ENCODE measurements at regions not wholly inside any gene's neighbourhood (a gene's known extent, or its start where the extent isn't known, plus 50 kb on each side); places are given as distances from the start of the nearest gene placed in this dataset.

DNA sequence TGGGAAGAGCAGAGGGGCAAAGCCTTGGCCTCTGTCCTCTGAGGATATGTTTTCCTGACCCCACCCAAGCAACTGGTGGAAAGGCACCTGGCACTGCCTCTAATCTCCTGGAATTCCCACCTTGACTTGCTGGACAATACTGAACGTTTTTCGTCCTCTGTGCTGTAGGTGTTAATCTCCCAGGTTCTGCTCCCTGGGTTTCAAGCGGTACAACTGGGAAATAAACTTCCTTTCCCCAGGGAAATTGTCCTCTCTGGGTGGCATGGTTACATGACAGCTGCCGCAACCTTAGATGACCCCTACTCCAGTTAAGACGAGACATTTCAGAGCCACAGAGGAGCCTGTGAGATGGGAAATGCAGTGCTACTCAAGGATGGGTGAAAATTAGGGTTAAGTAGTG is 57.3 kb upstream of the BCAR3 start (continued):
- TF ChIP-seq, protein P1, sequence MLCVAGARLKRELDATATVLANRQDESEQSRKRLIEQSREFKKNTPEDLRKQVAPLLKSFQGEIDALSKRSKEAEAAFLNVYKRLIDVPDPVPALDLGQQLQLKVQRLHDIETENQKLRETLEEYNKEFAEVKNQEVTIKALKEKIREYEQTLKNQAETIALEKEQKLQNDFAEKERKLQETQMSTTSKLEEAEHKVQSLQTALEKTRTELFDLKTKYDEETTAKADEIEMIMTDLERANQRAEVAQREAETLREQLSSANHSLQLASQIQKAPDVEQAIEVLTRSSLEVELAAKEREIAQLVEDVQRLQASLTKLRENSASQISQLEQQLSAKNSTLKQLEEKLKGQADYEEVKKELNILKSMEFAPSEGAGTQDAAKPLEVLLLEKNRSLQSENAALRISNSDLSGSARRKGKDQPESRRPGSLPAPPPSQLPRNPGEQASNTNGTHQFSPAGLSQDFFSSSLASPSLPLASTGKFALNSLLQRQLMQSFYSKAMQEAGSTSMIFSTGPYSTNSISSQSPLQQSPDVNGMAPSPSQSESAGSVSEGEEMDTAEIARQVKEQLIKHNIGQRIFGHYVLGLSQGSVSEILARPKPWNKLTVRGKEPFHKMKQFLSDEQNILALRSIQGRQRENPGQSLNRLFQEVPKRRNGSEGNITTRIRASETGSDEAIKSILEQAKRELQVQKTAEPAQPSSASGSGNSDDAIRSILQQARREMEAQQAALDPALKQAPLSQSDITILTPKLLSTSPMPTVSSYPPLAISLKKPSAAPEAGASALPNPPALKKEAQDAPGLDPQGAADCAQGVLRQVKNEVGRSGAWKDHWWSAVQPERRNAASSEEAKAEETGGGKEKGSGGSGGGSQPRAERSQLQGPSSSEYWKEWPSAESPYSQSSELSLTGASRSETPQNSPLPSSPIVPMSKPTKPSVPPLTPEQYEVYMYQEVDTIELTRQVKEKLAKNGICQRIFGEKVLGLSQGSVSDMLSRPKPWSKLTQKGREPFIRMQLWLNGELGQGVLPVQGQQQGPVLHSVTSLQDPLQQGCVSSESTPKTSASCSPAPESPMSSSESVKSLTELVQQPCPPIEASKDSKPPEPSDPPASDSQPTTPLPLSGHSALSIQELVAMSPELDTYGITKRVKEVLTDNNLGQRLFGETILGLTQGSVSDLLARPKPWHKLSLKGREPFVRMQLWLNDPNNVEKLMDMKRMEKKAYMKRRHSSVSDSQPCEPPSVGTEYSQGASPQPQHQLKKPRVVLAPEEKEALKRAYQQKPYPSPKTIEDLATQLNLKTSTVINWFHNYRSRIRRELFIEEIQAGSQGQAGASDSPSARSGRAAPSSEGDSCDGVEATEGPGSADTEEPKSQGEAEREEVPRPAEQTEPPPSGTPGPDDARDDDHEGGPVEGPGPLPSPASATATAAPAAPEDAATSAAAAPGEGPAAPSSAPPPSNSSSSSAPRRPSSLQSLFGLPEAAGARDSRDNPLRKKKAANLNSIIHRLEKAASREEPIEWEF (IDR thresholded peaks at IDR 0.05; ENCODE audit: insufficient replicate concordance, low read depth, low read length) = no peak
- TF ChIP-seq TCF12 (IDR thresholded peaks at IDR 0.05; ENCODE audit: low read depth, low read length) (no peak), FOXM1 (IDR thresholded peaks at IDR 0.05; ENCODE audit: low read depth, low read length) (no peak), ZNF384 (IDR thresholded peaks at IDR 0.05; ENCODE audit: borderline replicate concordance, low read depth, low read length) (no peak)

- H3K4me2 ChIP-seq (ENCODE audit: control insufficient read depth, insufficient read depth) = no peak overlapping the region
- FAIRE-seq (no peak), DNase-seq (ENCODE audit: low read depth, low spot score) (no peak), ATAC-seq (no peak)
- intact Hi-C loops (cut with micrococcal nuclease; ENCODE audit: unreplicated experiment) (no loop called here), in situ Hi-C loops (cut with MboI) (no loop called here)
- no peaks in the 10 kb centered on the region for H3K4me1 ChIP-seq (ENCODE audit: control insufficient read depth, insufficient read depth, low read length)
- whole genome bisulfite sequencing (ENCODE audit: insufficient coverage, insufficient replicate concordance, low lambda C conversion rate, missing lambda C conversion rate) = 68% methylated on average over 7 of the region's 7 CpGs
- no peaks in the 10 kb centered on the region; the same call in 2 of the 3 replicates for H3K9me3 ChIP-seq (replicated peaks; ENCODE audit: control insufficient read depth, insufficient read depth, low read length)
- POLR2A ChIA-PET = interaction anchor here (0.6 kb wide), 1 partner anchor 11 kb away, joined by 3 read pairs; no protein-coding TSS in a partner anchor
- H3K79me2 ChIP-seq (ENCODE audit: control insufficient read depth, insufficient read depth, low read length) = no peaks in the 10 kb centered on the region
- no TSS peak for BruUV-seq (replicated peaks)
- no peak overlapping the region for H2AFZ ChIP-seq (ENCODE audit: control insufficient read depth, low read depth, low read length)
- no peaks in the 10 kb centered on the region for H3K36me3 ChIP-seq (ENCODE audit: control insufficient read depth in 2 of 2, insufficient read depth in 2 of 2, low read length in 1 of 2)
- no peaks in the 10 kb centered on the region for H3K27me3 ChIP-seq (replicated peaks in 1 of 2; ENCODE audit: control insufficient read depth in 2 of 2, insufficient read depth in 2 of 2, low read length in 1 of 2)
- no peak overlapping the region for H3K4me3 ChIP-seq
- H3K9ac ChIP-seq (ENCODE audit: control insufficient read depth, insufficient read depth, low read length) = no peak overlapping the region
- CTCF ChIA-PET = interaction anchor here (0.6 to 1.2 kb wide), 3 partner anchors 10 to 76 kb away, joined by 3 to 6 read pairs (median 4); no protein-coding TSS in a partner anchor
- SMC1A ChIA-PET (ENCODE audit: uncharacterized antibody, unreplicated experiment) = interaction anchor here (0.6 to 1.4 kb wide), 4 partner anchors 22 to 88 kb away, joined by 3 to 5 read pairs (median 3); no protein-coding TSS in a partner anchor
- H4K20me1 ChIP-seq (ENCODE audit: control insufficient read depth, insufficient read depth) = no peaks in the 10 kb centered on the region
- RAD21 ChIA-PET (ENCODE audit: unreplicated experiment) = interaction anchor here (1.3 kb wide), 1 partner anchor 76 kb away, joined by 4 read pairs; no protein-coding TSS in a partner anchor
- H3K27ac ChIP-seq (ENCODE audit: control insufficient read depth, insufficient read depth) = no peak overlapping the region
- no peak for TF ChIP-seq BHLHE40 (IDR thresholded peaks at IDR 0.05; ENCODE audit: borderline replicate concordance in 1 of 2, low read depth in 2 of 2, low read length in 1 of 2)
- TF ChIP-seq, protein P1 (IDR thresholded peaks at IDR 0.05; ENCODE audit: insufficient replicate concordance, low read depth, low read length) = no peak
- TF ChIP-seq NKRF (conservative IDR thresholded peaks at IDR 0.05) = no peak
- no peak for TF ChIP-seq TCF3 (IDR thresholded peaks at IDR 0.05; ENCODE audit: borderline replicate concordance, insufficient read depth, low read depth, low read length)
- no peak for TF ChIP-seq NR2F1 (conservative IDR thresholded peaks at IDR 0.05)
- no peak for TF ChIP-seq ZNF384 (IDR thresholded peaks at IDR 0.05; ENCODE audit: borderline replicate concordance, low read depth, low read length)
Observed at GRCh38 chr1:93738075-93738622, 56.5 kb upstream of the BCAR3 start.

Measured in GM12878 (cell line).